Forelimb muscle (tissue), 1 donor: ENCODE measurements at regions not wholly inside any gene's neighbourhood (a gene's known extent, or its start where the extent isn't known, plus 50 kb on each side); places are given as distances from the start of the nearest gene placed in this dataset.

Experiments
- DNase-seq: peaks from one replicate; pipeline ENCODE4 v3.0.0-alpha.2; 2013; ENCODE audit warnings: low read depth

DNA sequence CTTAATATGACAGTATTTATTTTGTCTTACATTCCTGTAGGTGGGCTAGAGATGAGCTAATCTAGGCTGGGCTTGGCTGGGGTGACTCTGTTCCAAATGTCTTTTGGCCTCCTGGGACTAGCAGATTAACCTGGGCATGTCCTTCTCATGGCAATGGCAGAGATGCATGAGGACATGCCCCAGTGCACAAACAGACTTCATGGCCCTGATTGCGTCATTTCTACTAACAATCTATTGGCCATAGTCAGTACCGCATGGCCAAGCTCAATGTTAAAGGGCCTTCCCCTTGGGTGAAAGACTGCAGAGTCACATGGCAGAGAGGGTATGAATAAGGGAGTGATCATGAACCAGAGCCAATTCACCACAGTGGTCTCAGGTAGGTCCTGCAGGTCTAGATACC, 313.4 kb downstream of the MSX2 start:
- DNase-seq: no peak

DNA sequence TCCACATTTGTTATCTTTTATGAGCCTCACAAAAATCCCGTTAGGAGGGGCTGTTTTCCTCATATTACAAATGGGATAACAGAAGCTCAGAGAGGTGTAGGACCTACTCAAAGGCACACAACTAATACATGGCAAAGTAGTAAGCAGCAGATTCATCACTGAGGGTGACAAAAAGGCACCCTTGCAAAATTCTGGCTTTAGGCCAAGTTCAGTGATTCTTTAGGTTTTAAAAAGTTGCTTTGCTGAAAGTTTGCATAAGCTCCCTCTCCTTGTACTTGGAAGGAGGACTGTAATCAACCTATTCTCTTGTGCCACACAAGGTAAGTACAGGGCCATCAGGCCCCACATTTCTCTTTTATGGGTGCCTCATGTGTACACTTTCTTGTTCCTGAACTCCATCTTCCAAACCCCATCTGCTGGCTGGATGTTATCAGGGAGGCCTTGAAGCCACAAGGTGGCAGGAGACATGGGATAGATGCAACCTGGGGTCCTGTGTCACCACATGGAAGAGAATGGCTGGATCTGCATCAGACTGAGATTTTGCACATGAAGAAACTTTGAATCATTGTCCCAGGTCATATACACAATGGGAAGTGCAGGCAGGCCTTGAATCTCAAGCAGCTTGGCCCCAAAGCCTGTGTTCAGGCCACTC, 311.6 kb downstream of the MSX2 start:
- no peak for DNase-seq

DNA sequence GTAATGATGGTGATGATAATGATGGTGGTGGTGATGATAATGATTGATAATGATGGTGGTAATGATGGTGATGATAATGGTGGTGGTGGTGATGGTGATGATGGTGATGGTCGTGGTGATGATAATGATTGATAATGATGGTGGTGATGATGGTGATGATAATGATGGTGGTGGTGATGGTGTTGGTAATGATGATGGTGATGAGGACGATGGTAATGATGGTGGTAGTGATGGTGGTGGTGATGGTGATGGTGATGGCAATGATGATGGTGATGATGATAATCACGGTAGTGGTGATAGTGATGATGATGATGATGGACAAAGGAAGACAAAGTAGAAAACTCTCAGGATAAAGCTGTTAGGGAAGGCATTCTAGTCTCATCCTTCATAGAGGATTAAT, 310.5 kb downstream of the MSX2 start:
- DNase-seq: no peak

DNA sequence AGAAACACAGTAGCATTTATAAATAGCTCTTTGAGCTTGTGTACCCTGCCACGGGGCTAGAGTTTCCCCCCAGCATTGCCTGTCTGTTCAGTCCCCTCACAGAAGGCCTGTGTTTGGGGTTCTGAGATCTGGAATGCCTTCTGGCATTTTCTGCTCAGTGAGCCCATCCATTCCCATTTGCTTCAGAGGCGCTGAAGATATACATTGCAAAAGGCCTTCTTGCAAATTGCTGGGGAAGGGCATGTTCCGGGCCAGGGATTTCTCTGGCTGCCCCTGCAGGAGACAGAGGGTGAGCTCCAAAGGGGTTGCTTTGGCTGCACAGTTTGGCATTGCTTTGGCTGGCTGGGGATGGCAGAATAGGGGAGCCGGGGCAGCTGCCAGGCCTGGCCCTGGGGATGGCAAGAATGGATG, 308.4 kb downstream of the MSX2 start:
- no peak for DNase-seq

DNA sequence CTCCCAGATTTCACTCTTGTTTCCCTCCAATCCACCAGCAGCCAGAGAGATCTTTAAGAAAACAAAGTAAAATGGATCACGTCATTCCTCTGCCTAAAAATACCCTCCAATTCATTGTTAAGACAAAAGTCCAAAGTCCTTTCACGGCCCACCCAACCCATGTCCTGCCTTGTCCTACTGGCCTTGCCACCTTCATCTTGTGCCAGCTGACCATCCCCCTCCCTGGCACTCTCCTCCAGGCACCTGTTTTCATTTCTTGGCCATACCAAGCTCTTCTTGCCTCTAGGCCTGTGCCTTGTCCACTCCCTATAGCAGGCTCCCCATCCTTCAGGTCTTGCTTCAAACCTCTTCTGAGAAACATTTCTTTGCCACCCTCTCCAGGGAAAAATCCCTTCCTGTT, 307.6 kb downstream of the MSX2 start:
- no peak for DNase-seq

DNA sequence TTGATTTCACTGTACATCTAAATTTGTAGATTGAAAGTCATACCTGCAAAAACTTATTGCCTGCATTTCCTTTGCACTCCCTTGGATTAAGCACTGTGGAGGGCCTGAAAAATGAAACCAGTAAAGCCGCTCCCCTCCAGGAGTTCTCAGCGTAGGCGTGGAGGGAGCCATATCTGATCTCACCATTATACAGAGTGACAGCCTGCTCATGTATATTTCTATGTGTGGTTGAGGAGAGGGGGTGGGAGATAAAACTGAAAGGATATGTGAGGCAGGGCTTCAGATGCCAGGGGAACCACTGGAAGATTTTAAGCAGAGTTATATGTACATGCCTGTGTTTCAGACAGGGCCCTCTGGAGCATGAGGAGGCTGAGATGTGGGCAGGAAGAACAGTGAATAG, 303.0 kb downstream of the MSX2 start:
- DNase-seq: no peak

DNA sequence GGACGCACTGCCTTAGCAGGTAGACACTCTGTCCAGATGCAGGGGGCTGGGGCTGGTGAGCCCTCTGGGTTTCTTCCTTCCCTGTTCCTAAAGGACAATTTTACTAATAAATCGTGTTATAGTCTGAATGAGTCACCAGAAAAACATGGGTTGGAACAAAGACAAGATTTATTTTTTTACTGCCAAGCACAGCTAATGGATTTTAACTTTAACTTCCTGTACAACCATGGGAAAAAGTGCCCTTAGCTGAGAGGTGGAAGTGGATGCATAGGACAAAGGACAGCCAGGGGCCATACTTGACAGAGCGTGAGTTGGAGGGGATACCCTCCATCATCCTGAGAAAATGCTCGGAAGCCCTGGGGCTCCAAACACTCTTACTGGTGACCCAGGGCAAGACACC, 300.7 kb downstream of the MSX2 start:
- DNase-seq: no peak

DNA sequence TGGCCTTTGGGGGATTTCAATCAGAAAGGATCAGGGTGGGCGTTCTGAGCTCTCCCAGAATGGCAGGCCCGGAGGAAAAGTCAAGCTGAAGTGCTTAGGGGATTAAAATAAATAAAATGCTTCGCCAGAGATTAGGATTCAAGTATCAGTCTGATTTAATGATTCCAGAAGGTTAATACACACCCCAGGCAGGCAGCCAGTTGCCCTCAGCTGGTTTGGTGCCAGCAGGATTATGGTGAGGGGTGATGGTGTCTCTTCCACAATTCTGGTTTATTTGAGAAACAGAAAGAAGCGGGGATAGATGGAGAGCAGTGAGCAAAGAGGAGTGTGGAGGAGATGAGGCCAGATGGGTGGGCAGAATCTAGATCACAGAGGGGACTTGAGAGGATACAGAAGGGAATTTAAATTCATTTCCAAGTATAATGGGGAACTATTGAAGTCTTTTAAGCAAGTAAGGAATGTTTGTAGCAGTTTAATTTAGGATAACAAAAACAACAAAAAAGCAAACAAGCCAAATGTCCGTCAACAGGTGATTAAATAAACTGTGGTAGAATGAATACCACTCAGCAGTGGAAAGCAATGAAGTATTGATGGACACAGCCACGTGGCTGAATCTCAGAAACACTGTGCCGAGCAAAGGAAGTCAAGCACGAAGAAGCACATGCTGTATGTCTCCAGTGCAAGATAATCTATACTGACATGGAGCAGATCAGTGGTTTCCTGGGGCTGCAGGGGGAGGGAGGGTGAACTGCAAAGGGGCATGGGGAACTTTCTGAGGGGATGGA, 297.7 kb downstream of the MSX2 start:
- DNase-seq: no peak

DNA sequence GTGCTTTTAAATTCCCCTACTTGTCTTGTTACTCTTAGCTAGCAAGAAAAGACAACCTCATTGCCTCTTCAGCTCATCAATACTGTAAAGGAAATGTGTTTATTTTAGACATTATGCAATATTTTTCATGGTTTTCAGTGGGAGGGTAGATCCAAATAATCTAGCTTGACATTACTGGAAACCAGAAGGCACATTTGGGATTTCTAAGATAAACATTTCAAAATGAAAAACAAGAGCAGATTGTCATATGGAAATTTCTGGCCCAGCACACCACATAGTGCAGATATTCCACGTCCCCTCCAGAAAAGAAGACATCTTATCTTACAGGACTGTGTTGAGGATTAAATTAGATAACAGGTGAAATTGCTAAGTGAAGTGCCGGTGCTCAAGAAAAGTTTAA, 296.9 kb downstream of the MSX2 start:
- no peak for DNase-seq

DNA sequence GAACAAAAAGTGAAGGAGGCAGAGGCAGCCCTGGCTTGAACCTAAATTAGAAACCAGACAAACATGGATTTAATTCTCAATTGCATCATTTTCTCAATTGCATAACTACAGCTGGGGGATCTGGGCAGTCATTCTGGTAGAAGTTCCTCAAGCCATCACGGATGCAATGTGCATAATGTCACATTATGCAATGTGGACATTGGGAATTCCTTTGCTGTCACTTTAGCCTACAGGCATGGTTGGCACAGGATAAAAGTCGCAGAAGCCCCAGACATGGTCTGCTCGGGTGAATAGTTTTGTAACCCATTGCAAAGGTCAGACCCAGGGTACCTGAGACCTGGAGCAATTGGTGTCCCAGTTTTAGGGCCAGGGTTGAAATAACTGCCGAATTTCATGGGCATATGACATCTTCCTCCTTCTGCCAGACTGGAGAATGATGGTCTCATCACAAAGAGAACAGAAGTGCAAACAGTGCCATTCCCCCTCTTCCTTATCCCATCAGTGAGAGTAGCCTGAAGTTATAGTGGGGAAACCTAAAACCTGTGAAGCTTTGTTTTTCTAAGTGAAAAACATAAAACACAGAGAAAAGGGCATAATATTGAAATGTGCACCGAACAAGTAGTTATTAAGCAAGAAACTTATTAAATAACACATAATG, 290.8 kb downstream of the MSX2 start:
- DNase-seq: no peak

DNA sequence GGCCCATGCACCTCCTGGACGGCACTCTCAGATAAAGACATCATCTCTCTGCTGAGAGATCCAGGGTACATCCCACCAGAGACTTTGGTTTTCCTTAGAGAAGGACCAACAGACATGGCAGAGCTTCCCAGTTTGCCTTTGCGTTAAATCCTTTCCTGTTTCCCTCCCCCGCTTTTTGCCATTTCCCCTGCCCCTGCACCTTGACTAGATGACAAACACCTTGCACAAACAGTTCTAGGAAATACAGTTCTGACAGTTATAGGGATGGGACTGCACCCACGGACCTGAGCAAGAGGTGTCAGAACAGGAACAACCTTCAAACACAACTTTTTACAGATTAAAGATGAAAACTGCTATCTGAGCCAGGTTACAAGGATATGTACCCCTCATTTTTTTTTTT, 288.9 kb downstream of the MSX2 start:
- no peak for DNase-seq

DNA sequence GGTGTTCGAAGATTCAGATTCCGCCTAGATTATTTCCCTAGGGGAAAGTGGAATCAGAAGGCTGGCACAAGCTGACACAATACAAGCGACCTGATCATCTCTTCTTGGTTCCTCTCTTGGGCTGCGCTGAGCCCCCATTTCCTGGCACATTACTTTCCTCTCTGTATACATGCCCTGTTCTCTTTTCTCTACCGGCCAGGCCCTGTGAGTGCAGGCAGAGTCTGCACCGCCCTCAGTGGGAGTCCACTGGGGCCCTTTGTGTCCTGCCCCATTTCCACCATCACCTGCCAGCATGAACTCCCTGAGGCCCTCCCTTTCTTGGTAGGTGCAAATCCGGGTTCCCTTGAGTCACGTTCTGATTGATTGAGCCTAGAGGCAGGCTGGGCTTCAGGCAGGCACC, 287.9 kb downstream of the MSX2 start:
- no peak for DNase-seq

DNA sequence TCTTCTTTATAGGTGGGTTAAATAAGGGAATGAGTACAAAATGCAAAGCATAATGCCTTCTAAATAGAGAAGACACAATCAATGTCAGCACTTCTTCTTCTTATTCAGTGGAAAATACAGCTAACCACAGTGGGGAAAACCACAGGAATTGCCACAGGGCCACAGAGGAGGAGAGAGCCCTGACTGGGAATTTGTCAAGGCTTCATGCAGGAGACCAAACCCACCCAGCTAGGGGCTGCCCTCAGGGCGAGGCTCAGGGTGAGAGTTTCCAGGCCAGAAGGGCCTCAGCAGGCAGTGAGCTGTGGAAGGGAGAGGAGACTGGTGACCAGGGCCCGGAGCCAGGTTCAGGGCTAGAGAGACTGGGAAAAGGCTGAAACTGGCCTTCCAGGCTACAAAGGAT, 279.1 kb downstream of the MSX2 start:
- DNase-seq: no peak

DNA sequence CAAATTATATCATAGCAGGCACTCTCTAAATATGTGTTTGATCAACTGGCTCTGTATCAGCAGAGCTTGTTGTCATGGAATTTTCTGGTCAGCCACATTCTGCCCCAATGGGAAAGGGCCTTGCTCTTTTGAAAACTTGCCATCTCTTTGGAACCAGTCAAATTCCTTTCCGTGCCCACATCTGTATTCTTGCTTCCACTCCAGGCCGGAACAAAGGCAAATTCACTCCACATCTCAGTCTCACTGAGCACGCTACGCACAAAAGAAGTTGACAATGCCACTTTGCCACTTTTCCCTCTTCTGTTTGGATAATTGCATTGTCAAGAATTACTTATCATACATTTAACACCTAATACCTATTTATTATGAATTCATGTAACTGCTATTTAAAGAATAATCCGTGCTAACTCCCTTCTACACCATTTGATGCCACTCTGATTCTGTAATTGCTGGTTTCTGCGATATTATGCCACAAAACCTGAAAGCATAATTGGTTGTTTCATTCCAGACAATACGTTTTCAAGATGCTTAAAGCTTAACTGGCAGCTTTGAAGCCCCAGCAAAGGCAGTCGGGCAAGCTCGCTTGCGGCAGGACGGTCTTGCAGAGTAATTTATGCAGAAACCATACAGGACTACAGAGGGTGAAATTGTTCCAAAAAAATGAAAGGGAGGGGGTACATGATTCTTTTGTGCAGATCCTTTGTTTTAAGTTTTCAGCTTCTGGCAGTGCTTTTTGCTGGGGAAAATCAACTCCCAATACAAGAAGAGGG, 277.7 kb downstream of the MSX2 start:
- DNase-seq: no peak

DNA sequence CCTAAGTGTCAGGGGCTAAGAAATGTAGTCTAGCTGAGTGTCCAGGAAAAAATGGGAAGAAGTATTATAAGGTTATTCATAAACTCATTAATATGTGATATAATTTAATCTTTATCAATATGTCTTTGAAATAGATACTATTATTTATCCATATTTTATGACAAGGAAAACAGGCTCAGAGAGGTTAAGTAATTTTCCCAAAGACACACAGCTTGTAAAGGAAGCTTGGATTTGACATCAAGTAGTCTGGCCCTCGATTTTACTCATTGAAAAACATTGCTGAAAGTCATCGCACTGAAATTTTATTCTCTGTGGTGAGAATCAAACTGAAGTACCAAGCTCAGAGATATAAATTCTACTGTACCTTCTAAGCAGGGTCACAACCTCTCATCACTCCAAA, 276.9 kb downstream of the MSX2 start:
- DNase-seq: no peak

DNA sequence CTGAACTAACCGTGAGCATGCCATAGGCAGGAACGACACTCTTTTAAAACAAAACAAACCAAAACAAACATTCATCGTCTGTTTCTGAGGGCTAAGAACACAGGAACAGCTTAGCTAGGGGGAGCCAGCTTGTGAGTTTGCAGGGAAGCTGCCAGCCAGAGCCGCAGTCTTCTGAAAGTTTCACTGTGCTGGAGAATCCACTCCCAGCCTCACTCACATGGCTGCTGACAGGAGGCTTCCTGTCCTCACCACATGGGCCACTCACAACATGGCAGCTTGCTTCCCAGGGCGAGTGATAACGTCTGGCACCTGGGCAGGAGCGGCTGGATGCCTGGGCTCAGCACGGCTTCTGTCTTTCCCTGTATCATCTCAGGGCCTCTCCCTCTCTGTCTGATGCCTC, 275.2 kb downstream of the MSX2 start:
- no peak for DNase-seq

DNA sequence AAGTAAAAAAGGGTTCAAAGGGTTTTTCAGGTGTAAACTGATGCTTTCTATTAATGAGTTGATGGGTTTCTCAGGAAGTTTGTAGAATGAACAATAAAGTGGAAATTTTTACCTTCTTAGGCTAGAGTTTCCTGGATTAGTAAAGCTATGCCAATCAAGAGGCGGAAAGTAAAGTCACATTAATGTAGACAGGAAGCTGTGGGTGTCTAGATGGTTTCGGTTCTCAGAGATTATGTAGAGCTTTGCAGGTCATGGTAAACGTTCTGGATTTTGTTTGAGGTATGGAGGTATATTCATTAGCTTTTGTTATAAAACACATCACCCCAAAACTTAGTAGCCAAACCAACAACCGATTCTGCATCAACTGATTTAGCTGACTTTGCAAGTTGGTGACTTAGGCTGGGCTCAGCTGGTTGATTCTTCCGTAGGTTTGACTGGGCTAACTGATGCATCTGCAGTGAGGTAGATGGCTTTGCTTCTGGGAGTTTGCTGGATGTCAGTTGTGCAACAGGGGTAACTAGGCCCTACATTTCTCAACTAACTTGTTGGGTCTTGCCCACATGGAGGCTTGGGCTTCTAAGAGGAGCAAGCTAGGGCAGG, 273.8 kb downstream of the MSX2 start:
- DNase-seq: no peak

DNA sequence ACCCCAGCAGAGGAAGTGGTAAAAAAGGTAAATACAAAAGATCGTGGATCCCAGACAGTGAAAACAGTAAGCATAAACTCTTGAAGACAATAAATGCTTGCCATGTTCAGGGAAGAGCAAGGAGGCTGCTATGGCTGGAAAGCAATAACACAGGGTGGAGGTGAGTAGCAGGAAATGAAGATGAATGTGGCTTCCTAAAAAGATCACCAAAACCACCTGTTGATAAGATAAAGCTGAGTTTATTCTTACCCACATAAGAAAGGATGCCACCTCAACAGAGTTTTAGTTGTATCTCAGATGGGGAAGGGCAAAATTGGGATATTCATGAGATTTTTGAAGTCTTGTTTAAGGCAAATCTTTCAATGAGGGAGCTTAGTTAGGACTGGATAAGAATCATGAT, 273.3 kb downstream of the MSX2 start:
- no peak for DNase-seq

DNA sequence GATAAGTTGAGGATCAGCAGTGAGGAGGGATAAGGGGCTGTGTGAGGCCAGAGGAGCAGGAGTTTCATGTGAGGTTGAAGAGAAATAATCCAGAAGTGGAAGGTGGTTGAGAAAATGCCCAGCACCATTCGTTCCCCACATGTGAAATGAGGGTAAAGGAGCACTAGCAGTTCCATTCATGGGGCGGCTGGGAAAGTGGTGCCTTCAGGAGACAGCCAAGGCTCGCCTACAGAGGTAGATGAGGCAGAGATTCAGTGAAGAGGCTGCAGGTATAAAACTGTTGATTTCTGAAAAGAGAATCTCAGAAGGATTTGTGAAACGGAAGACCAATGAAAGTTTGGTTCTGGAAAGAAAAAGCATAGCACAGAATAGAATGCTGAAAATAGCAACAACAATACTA, 272.6 kb downstream of the MSX2 start:
- no peak for DNase-seq

DNA sequence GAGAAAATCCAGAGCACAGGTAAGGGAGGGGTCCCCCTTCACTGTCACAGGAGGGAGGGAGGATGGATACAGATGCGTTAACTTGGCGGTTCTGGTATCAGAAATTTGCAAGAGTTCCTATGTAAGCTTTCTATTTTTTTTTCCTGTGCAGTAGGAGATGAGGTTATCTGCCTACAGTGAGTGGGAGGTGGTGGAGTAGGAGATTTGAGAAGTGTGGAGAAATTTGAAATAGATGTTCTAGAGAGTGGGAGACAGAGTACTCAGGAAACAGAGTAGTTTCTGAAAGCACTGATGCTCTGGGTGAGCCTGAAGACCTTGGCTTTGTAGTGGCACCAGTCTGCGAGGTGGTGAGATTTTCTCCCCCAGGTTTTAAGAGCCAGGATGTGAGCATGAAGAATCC, 271.4 kb downstream of the MSX2 start:
- no peak for DNase-seq

DNA sequence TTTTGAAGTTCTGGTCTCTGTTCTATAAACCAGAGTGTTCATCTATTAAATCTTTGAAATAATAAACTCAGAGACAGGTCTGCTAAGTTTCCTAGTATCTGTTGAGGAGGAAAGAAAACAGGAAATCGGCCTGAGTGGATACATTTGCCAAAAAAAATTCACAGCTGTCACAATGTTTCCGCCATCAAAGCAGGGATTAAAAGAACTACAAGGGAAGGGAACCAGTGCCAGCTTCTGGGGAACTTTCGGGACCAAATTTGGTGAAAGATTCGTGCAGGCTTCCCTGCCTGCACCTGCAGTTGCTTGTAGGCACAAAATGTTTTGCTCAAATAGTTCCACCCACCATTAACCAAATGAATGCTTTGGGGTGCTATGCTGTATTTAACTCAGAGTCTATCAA, 267.5 kb downstream of the MSX2 start:
- DNase-seq: no peak

DNA sequence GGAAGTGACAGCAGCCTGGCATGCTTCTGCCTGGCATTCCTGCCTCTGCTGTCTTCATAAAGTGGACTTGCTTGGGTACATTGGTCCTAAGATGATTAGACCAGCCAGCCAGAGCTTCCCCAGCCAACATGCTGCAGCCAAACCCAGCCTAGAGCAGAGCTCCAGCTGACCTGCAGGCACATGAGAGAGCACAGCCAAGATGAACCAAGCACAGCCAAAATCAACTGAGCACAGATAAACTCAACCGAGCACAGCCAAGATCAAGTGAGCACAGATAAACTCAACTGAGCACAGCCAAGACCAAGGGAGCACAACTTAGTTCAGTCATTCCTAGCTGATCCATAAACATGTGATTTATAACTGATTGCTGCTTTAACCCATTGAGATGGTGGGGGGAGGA, 266.5 kb downstream of the MSX2 start:
- no peak for DNase-seq
